ENCODE measurements at regions not wholly inside any gene's neighbourhood (a gene's known extent, or its start where the extent isn't known, plus 50 kb on each side); places are given as distances from the start of the nearest gene placed in this dataset.

DNA sequence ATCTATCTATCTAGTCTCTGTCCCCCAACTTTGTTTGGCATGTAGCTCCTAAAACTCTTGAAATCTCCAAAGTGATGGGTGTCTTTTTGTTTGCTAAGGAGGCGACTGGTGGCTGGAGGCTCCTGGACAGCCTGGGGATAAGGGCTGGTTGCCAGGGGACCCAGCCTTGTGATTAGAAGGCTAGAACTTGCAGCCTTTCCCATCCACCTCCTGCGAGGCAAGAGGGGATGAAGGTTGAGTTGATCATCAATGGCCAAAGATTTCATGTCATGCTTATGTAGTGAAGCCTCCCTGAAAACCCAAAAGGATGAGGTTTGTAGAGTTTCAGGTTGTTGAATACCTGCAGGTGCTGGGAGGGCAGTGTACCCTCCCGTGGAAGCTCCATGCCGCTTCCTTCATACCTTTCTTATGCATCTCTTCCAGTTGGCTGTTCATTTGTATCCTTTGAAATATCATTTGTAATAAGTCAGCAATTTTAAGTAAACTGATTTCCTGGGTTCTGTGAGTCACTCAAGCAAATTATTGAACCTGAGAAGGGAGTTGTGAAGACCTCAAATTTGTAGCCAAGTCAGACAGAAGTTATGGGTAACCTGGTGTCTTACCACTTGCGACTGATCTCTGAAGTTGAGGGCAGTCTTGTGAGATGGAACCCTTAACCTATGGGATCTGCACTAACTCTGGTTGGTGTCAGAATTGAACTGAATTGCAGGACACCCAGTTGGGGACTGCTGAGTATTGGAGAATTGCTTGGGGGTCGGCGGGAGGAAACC is 202.4 kb downstream of the SEC14L1 start:
- FAIRE-seq = no peak

DNA sequence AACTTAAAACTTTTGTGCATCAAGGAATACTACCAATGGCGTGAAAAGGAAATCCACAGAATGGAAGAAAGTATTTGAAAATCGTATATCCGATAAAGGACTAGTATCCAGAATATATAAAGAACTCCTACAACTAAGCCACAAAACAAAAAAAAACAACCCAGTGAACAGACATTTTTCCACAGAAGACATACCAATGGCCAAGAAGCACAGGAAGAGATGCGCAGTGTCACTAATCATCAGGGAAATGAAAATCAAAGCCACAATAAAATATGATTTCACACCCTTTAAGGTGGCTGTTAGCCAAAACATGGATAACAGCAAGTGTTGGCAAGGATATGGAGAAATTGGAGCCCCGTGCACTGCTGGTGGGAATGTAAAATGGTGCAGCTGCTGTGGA is 203.3 kb downstream of the SEC14L1 start:
- no peak for FAIRE-seq

DNA sequence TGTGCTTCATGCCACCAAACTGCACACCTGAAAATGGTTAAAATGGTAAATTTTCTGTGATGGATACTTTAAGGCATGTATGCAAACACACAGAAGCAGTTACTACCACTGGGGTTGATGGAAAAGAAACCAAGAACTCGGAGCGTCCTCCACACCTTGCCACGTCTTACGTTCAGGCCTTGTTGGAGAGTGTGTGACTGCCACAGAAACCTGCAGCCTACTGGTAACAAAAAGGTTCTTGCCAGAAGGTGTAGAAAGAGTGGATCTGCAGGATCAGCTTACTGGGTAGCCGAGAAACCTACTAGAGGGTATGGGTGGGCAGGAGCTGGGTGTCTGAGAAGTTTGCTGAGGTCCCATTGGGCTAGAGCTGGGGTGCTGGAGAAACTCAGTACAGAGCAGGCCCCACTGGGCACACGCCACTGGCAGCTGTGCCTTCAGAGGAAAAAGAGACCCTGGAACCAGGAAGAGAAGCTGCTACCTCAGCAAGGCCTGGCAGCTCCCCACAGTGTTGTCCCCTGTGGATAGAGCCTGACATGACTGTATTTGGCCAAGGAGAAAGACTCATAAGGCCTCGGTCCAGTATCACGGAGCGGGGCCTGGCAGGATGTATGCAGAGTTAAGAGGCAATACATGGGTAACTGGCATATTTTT is 204.6 kb downstream of the SEC14L1 start:
- no peak for FAIRE-seq

- no peak for FAIRE-seq
Observed at GRCh38 chr17:77346765-77347164, 206.0 kb downstream of the SEC14L1 start.

DNA sequence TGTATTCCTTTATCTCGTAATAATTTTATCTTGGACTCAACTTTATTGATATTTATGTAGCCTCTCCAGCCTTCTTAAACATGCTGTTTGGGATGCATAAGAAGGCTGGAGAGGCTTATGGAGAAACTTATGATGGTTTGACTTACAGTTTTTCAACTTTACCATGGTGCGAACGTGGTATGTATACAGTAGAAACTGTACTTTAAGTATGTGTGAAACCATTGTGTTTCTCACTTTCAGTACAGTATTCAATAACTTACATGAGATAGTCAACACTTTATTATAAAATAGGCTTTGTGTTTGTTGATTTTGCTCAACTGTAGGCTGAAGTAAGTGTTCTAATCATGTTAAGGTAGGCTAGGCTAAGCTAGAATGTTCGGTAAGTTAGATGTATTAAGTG is 206.8 kb downstream of the SEC14L1 start:
- FAIRE-seq = no peak

DNA sequence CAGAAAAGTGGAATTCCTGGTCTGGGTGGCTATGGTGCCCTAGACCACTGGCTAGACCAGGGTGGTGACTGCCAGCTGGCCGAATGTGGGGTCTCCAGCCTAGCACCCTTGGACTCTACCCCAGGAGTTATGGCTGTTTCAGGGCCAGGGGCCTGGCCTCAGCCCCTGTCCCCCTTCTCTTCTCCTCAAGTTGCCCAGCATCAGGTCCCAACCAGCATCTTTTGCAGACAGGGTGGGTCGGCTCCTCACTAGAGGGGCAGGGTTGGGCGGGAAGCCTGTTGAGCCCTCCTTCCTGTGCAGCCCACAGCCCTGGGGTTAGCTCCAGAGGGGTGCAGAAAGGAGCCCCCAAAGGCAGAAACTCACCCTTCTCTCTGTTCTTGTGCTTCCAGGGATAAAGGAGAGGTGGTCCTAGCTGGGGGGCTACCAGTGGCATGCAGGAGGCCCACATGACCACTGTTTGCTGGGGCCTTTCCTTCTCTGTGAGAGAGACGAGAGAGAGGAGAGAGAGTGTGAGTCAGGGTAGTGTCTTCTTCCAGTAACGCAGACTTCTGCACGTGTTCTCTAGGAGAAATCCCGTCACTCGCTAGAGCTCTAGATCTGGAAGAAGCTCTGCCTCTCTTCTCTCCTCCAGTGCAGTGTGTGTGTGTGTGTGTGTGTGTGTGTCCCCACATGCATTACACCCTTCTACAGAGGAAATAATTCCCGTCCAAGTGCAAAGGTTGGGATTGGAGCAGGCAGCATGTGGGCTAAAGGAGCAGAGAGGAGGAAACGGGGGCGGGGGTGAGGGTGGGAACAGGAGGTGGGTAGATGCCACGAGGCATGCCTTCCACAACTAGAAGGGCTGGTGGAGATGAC is 209.4 kb downstream of the SEC14L1 start:
- FAIRE-seq = no peak

- no peak for FAIRE-seq
Observed at GRCh38 chr17:77352441-77352840, 211.7 kb downstream of the SEC14L1 start.

DNA sequence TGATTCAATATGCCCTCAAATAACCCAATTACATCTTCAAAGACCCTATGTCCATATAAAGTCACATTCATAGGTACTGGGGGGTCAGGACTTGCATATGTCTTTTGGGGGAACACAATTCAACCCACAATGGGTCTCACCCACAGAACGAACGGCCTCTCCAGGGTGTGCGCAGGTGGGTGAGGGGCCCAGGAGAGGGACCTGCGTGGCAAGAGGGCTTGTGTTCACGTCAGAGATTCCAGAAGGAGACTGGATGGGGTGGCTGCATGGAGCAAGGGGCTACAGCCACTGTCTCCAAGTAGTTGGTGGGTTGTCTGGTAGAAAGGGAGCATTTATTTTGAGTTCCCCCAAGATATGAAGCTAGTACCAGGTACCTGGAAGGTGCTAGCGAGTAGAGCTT is 212.2 kb downstream of the SEC14L1 start:
- no peak for FAIRE-seq

GRCh38 chr17:77353684-77354419 is 213.1 kb downstream of the SEC14L1 start:
- no peak for FAIRE-seq

DNA sequence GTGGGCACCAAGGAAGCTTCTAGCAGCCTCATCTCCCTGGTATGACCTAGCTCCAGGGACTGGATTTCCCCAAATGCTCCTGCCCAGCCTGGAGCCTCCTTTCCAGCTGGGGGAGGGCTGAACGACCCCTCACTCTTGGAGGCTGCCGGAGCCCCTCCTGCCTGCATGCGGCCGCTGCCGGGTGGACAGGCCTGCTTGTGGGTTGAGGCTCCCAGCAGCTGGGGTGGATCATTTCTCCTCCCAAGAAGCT is 213.6 kb downstream of the SEC14L1 start:
- FAIRE-seq = no peak

DNA sequence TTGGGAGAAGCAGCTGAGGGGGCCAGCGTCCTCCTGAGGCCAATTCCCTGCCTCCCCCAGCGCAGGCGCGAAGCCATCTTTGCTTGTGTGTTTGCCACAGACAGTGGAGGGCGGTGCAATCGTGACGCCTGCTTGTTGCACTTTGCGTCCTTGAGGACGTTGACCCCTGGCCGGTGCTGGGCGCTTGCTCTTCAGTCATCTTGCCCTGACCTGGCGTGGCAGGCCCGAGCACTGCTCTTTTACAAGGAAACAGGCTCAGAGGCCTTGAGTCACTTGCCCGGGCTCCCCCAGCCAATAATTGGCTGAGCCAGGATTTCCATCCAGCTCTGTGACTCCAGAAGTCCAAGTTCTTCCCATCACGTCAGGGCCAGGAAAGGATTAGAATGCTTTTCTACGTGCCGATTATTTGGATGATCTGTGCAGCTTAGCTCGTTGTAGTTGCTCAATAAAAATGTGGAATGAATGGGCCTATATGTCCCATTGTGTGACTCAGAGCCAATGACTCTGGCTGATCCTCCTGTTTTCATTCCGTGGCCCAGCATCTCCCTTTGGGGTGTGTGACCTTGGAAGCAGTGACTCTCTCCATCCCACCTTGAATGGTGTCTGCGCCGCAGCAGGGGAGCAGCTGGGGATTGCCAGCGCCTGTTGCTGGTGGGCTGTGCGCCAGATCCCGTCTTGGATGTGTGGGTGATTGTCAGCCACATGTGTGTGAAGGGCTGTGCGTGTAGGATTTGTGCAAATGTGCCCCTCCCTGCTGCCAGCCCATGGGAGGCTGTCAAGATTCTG is 214.1 kb downstream of the SEC14L1 start:
- no peak for FAIRE-seq

GRCh38 chr17:77356109-77356689 is 215.4 kb downstream of the SEC14L1 start:
- no peak for FAIRE-seq

GRCh38 chr17:77356690-77357201 is 216.0 kb downstream of the SEC14L1 start:
- FAIRE-seq = no peak

DNA sequence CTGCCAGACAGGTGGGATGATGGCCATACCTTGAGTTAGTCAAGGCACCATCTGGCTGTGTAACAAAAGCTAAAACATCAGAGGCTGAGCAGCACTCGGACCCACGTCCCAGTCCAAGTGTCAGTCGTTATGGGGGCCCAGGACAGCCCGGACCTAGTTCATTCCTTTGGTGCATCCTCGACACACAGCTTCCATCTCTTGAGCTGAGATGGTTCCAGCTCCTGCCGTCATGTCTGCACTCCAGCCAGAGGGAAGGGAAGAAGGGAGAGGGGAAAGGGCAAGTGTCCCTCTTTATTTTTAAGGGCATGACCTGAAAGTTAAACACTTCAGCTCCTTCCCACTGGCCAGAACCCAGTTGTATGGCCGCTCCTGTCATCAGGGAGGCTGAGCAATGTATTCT is 218.0 kb downstream of the SEC14L1 start:
- FAIRE-seq = no peak

DNA sequence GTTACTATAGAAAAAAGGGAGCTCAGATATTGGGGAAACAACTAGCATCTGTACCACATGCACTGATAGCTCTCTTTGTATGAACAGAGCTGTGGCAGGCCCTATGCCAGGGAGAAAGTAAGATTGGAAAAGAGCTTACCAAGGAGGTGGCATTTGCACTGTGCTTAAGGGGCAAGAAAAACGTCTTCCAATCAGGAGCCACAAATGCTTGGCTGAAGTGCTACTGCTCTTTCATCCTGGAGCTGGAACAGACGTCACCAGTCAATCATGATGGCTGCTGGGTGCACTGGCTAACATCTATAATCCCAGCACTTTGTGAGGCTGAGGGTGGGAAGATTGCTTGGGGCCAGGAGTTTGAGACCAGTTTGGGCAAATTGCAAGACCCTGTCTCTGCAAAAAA is 218.5 kb downstream of the SEC14L1 start:
- FAIRE-seq = no peak

DNA sequence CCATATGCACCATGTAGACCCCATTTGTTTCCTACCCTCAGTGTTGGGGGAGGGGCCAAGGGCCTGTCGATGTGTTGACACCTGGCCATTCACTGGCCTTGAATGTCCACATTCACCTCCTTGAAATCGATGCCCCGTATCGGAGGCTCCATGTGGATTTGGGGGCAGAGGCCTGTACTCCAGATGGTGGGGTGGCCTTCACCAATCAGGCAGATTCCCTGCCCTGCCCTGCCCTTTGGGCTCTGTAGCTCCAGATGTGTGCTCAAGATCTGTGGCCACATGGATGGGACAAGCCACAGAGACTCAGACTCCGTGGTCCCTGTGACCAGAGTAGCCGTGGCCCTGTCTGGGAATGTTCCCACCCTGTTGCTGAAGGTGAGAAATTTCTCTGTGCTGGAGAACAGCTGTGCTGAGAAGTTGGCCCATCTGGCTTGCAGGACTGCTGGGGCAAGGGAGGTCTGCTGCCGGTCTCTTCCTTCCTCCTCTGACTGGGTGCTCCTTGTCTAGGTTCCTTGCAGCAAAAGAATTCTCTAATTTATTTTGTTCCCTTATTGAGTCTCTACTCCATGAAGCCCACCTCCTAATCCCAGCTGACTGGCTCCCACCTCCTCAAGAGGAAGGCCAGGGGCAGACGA is 221.3 kb downstream of the SEC14L1 start:
- no peak for FAIRE-seq

DNA sequence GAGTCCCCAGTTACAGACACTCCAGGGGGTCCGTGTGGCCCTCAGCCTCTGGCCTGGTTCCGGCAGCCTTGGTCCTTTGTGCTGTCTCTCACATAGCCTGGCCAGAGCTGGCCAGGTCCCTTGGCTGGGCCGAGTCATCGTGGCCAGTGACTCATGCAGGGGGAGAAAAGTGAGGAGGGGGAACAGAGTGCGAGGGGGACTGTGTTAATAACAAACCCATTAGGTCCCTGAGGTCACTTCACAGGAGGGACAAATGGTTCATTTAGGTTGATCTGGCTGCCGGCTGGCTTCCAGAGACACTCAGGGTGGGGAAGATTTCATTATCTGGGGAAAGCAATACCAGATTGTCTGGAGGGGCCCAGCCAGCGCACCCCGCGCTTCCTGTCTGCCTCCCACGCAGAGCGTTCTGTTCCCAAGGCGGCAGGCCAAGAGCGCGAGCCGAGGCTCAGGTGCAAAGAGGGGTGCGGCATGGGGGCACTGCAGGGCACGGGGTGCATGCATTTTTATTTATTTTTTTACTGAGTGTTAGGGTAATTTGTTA is 223.1 kb downstream of the SEC14L1 start:
- FAIRE-seq = no peak

DNA sequence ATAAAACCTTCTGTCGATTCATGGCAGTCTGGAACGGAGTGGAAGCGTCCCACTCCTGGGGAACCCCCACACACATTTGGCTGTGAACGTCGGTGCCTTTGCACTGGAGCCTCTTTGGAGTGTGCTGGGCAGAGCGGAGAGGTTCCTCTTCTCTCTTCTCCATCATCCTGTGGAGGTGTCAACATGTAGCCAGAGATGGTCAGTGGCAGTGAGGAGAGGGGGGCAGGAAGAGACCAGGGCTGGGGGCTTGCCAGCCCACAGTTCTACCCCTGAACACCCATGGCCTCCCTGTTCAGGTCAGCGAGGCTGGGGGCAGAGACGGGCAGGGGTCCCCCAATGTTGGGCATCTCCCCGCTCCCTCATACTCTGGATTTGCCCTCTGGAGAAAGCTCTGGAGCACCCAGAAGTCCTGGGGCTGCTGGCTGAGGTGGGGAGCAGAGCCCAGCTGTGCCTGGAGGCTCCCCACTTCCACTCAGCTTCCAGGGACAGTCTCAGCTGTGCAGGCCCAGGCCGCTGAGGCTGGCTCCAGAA is 223.7 kb downstream of the SEC14L1 start:
- FAIRE-seq = no peak

DNA sequence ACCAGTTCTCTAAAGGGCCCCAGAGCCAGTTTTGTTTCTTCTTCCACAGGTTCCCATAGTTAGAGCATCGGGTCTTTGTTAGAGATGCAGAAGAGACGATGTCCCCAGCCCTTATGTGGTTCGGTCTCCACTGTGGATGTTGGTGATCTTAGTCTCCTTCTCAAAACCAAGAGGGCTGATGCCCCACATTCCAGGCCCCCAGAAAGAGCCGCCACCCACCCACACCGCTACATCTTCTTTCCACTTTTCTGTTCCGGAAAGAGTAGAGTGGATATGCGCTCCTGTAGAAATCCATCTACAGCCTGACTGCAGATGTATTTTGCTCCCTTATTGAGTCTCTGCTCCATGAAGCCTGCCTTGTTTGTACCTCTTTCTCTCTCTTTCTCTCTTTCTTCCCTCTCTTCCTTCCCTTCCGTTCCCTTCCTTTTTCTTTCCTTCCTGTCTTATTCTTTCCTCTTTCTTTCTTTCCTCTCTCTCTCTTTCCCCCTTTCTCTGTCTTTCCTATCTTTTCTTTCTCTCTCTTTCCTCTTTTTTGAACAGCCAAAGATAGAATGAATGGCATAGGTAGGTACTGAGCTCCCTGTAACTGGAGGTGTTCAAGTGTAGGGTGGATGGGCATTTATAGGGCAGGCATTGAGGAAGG is 224.3 kb downstream of the SEC14L1 start:
- FAIRE-seq = no peak

- no peak for FAIRE-seq
Observed at GRCh38 chr17:77365584-77366186, 224.9 kb downstream of the SEC14L1 start.

Data from islet of Langerhans (tissue), 1 donor.